OCI-LY1 (cell line): ENCODE measurements at regions not wholly inside any gene's neighbourhood (a gene's known extent, or its start where the extent isn't known, plus 50 kb on each side); places are given as distances from the start of the nearest gene placed in this dataset.

Experiments
- H2AFZ ChIP-seq: fragments of 200-600 bp; sonication (generic), shearing (Covaris generic); 2 replicates; pipeline ENCODE4 v1.6.0; 2014; ENCODE audit warnings: antibody characterized with exemption, mild to moderate bottlenecking, low read length
- H3F3A ChIP-seq: fragments of 200-600 bp; sonication (generic), shearing (Covaris generic); 2 replicates; pipeline ENCODE4 v1.6.0; 2014; ENCODE audit warnings: mild to moderate bottlenecking, antibody characterized with exemption, low read length, moderate library complexity; ENCODE audit not compliant: insufficient read depth
- H3K27ac ChIP-seq: fragments of 200-600 bp; sonication (generic); 2 replicates; pipeline ENCODE4 v1.5.1; 2014; ENCODE audit warnings: low read length, mixed run types, mild to moderate bottlenecking, low read depth; ENCODE audit not compliant: poor library complexity, severe bottlenecking
- H3K27me3 ChIP-seq: fragments of 200-600 bp; sonication (generic); 2 replicates; pipeline ENCODE4 v1.6.0; 2014; ENCODE audit warnings: antibody characterized with exemption, mild to moderate bottlenecking, low read length, moderate library complexity; ENCODE audit not compliant: insufficient read depth
- H3K36me3 ChIP-seq: fragments of 200-600 bp; sonication (generic); 2 replicates; pipeline ENCODE4 v1.6.1; 2014; ENCODE audit warnings: mild to moderate bottlenecking, antibody characterized with exemption, low read length, moderate library complexity, mixed read lengths; ENCODE audit not compliant: insufficient read depth
- H3K4me1 ChIP-seq: fragments of 200-600 bp; sonication (generic); 2 replicates; pipeline ENCODE4 v1.5.1; 2014; ENCODE audit warnings: mild to moderate bottlenecking, low read length, moderate library complexity; ENCODE audit not compliant: insufficient read depth, severe bottlenecking
- H3K4me2 ChIP-seq: fragments of 200-600 bp; sonication (generic), shearing (Covaris generic); 2 replicates; pipeline ENCODE4 v1.6.1; 2014; ENCODE audit warnings: low read length
- H3K4me3 ChIP-seq: fragments of 200-600 bp; sonication (generic); 2 replicates; pipeline ENCODE4 v1.5.1; 2014; ENCODE audit warnings: low read length, low read depth, mild to moderate bottlenecking, mixed read lengths; ENCODE audit not compliant: poor library complexity, severe bottlenecking
- H3K79me2 ChIP-seq: fragments of 200-600 bp; shearing (Covaris generic); 2 replicates; pipeline ENCODE4 v1.6.1; 2016; ENCODE audit warnings: mixed run types, low read length, mixed read lengths; ENCODE audit not compliant: insufficient read depth
- H3K9ac ChIP-seq: fragments of 200-600 bp; sonication (generic), shearing (Covaris generic); 2 replicates; pipeline ENCODE4 v1.6.1; 2014; ENCODE audit warnings: mild to moderate bottlenecking, low read length, mixed read lengths
- H3K9me2 ChIP-seq: fragments of 200-600 bp; sonication (generic), shearing (Covaris generic); 2 replicates; pipeline ENCODE4 v1.6.1; 2014; ENCODE audit warnings: low read depth, mild to moderate bottlenecking, low read length, mixed read lengths
- H3K9me3 ChIP-seq: fragments of 200-600 bp; shearing (Covaris generic); 2 replicates; pipeline ENCODE4 v1.6.1; 2014; ENCODE audit warnings: low read length, mixed read lengths
- H4K20me1 ChIP-seq: fragments of 200-600 bp; sonication (generic), shearing (Covaris generic); 2 replicates; pipeline ENCODE4 v1.6.0; 2016; ENCODE audit warnings: mild to moderate bottlenecking, low read length; ENCODE audit not compliant: insufficient read depth
- CTCF ChIP-seq: fragments of 200-600 bp; sonication (generic), shearing (Covaris generic); IDR thresholded peaks from 2 replicates; pipeline ENCODE4 v1.5.1; 2017; ENCODE audit warnings: mild to moderate bottlenecking, antibody characterized with exemption, low read length, moderate library complexity, mixed read lengths
- EZH2 ChIP-seq: fragments of 200-600 bp; sonication (generic), shearing (Covaris generic); IDR thresholded peaks from 2 replicates; pipeline ENCODE4 v1.8.0; 2017; ENCODE audit warnings: borderline replicate concordance, mixed run types, mild to moderate bottlenecking, antibody characterized with exemption, low read length, moderate library complexity, mixed read lengths

DNA sequence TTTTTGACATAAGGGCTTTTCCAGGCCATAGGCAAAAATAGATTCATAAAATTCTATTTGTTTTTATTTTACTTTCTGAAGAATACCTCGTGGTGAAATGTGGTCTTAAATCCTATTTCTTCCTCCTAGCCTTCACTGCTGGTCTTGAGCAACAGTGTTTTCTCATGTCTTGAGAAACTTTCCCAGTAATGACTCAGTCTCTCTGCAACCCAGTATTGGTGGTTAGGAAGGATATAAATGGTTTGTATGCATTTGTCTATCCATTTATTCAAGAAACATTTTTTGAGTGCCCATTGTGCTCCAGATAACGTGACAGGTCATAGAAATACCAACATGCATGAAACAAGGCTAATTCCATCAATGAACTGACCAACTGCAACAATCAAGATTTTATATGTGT is 213.9 kb downstream of the TMEM114 start:
- Histone ChIP-seq H3K79me2 (no peaks in the 10 kb centered on the region), H3K9ac (no peak overlapping the region), H3K27ac (no peak overlapping the region), H3K4me1 (no peaks in the 10 kb centered on the region), H3K27me3 (no peaks in the 10 kb centered on the region), H4K20me1 (no peaks in the 10 kb centered on the region), H2AFZ (no peak overlapping the region), H3K4me3 (no peak overlapping the region), H3K9me2 (no peaks in the 10 kb centered on the region), H3K36me3 (no peaks in the 10 kb centered on the region), H3K9me3 (no peaks in the 10 kb centered on the region), H3K4me2 (no peak overlapping the region), H3F3A (no peaks in the 10 kb centered on the region)
- TF ChIP-seq CTCF: no peak
- TF ChIP-seq EZH2: no peak

- TF ChIP-seq CTCF: no peak
- TF ChIP-seq EZH2: no peak
- no peaks in the 10 kb centered on the region for H3K36me3 ChIP-seq
Measured at GRCh38 chr16:8375232-8375587, 215.1 kb downstream of the TMEM114 start.

DNA sequence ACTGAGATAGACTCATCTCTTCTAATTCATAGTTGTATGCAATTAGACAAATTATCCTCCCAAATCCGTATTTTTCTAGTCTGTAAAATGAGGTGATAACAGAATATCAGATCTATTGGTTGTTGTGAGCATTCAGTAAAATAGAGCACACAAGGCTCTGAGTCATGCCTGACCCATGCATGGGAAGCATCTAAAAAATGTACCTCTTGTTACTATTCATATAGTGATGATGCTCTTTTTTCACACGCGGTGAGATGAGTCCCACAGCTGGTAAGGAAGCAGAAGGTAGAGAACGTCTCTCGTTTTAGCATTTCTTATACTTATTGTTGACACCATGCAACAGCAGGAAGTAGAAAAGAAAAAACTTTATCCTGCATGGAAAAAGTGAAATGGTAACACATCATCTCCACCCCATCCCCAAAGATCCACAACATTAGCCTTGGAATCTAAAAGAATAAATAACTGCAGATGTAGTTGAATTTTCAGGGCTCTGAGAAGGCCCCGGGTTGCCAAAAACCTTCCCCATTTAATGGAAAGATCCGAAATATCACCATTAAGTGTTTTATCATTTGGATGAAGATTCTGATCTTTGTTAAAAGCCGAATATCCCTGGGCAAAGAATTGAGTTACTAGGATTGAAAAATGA is 215.6 kb downstream of the TMEM114 start:
- H3K27me3 ChIP-seq: no peaks in the 10 kb centered on the region

More at GRCh38 chr16:8375232-8375587, 215.1 kb downstream of the TMEM114 start:
- no peaks in the 10 kb centered on the region for H4K20me1 ChIP-seq
- no peaks in the 10 kb centered on the region for H3K9me3 ChIP-seq
- H3K4me1 ChIP-seq: no peaks in the 10 kb centered on the region
- no peak overlapping the region for H3K4me3 ChIP-seq
- H3K79me2 ChIP-seq: no peaks in the 10 kb centered on the region
- H3K27me3 ChIP-seq: no peaks in the 10 kb centered on the region
- H3K9ac ChIP-seq: no peak overlapping the region
- no peak overlapping the region for H2AFZ ChIP-seq
- no peaks in the 10 kb centered on the region for H3K9me2 ChIP-seq
- no peak overlapping the region for H3K27ac ChIP-seq
- H3K4me2 ChIP-seq: no peak overlapping the region
- no peaks in the 10 kb centered on the region for H3F3A ChIP-seq

More for the DNA sequence above, 215.6 kb downstream of the TMEM114 start:
- Histone ChIP-seq H3K4me1 (no peaks in the 10 kb centered on the region), H3K9me3 (no peaks in the 10 kb centered on the region), H3K27ac (no peak overlapping the region), H3K36me3 (no peaks in the 10 kb centered on the region), H3K79me2 (no peaks in the 10 kb centered on the region), H3F3A (no peaks in the 10 kb centered on the region), H3K9ac (no peak overlapping the region), H2AFZ (no peak overlapping the region), H3K4me2 (no peak overlapping the region), H4K20me1 (no peaks in the 10 kb centered on the region), H3K9me2 (no peaks in the 10 kb centered on the region), H3K4me3 (no peak overlapping the region)
- no peak for TF ChIP-seq EZH2
